Tibial nerve (tissue), 4 donors: ENCODE measurements at regions not wholly inside any gene's neighbourhood (a gene's known extent, or its start where the extent isn't known, plus 50 kb on each side); places are given as distances from the start of the nearest gene placed in this dataset.

Experiments used
- EP300 ChIP-seq, 2 donors: sonication (generic); formaldehyde crosslinking; IDR thresholded peaks; one replicate each; pipeline ENCODE4 v1.6.1; 2017; ENCODE audit warnings: antibody characterized with exemption in 2 of 2, mild to moderate bottlenecking in 1 of 2
- POLR2A ChIP-seq, 2 donors: fragments of 450-650 bp; IDR thresholded peaks; one replicate each; pipeline ENCODE4 v1.6.1; 2017; ENCODE audit warnings: antibody characterized with exemption in 2 of 2, mild to moderate bottlenecking in 2 of 2, moderate library complexity in 2 of 2
- TF ChIP-seq, protein P1 (sequence below), 5 experiments: fragments of 200-600 bp in 3 of 5; fragments of 450-650 bp in 2 of 5; sonication (generic) in 3 of 5; IDR thresholded peaks; one replicate each; pipeline ENCODE4 v1.5.1; 2016 to 2019; ENCODE audit warnings: antibody characterized with exemption in 5 of 5, mild to moderate bottlenecking in 3 of 5, moderate library complexity in 2 of 5

DNA sequence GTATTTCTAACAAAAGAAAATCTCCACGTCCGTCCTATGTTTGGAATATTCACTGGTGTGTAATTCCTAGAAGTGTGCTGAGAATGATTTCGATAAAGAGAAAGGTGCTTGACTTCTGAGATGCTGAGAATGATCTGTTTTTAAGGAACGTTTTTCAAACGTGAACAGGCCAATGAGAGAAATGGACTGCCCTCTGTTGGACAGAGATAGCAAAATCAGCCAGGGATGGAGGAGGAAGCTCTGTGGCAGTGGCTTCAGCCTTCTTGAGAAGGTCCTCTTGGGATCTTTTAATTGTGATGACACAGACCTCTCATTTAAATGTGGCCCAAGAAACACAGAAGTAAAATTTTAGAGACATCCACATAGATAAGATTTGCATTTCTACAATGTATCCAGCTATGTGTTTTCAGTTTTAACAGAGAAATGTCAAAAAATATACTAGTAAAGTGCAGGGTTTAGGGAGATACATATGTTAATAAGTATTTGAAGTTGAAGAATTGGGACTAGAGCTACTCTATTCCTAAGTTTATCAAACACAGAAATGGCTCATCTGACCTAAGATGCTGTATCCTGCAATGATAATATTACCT is 84.0 kb upstream of the RCN1 start:
- TF ChIP-seq POLR2A (IDR thresholded peaks at IDR 0.05) (no peak), EP300 (IDR thresholded peaks at IDR 0.05) (no peak)
- TF ChIP-seq, protein P1, sequence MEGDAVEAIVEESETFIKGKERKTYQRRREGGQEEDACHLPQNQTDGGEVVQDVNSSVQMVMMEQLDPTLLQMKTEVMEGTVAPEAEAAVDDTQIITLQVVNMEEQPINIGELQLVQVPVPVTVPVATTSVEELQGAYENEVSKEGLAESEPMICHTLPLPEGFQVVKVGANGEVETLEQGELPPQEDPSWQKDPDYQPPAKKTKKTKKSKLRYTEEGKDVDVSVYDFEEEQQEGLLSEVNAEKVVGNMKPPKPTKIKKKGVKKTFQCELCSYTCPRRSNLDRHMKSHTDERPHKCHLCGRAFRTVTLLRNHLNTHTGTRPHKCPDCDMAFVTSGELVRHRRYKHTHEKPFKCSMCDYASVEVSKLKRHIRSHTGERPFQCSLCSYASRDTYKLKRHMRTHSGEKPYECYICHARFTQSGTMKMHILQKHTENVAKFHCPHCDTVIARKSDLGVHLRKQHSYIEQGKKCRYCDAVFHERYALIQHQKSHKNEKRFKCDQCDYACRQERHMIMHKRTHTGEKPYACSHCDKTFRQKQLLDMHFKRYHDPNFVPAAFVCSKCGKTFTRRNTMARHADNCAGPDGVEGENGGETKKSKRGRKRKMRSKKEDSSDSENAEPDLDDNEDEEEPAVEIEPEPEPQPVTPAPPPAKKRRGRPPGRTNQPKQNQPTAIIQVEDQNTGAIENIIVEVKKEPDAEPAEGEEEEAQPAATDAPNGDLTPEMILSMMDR (IDR thresholded peaks at IDR 0.05) = peak; percentile 27 to 52 (median 36)
